Stimulated activated CD4-positive, alpha-beta T cell treated with anti-CD3 and anti-CD28 coated beads, Interleukin-4, amount 100 ng/mL, for 4 hours (primary cell): ENCODE measurements at regions not wholly inside any gene's neighbourhood (a gene's known extent, or its start where the extent isn't known, plus 50 kb on each side); places are given as distances from the start of the nearest gene placed in this dataset.

Experiments used
- DNase-seq, 2 experiments: peaks; one replicate each; pipeline ENCODE4 v3.0.0-alpha.2; 2020

- DNase-seq: no peak
Observed at GRCh38 chr13:26822146-26822545, 61.6 kb upstream of the GPR12 start.

DNA sequence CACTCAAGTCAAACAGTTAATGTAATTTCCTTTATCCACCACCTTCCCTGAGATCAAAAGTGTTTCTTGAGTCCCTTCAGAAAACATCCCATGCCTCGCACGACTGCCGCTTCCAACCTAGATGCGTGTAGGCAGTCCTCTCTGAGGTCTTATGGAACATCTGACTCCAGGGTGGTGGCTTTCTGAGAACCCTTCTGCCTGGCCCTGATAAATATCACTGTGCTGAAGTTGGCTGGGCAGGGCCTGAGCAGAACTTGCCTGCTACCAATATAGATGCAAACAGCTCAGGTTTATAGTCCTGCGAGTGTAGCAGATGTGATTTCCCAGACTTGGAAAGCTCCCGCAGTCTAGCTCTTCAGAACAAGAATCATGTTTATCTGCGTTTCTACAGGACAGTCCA lies 61.1 kb upstream of the GPR12 start:
- no peak for DNase-seq

DNA sequence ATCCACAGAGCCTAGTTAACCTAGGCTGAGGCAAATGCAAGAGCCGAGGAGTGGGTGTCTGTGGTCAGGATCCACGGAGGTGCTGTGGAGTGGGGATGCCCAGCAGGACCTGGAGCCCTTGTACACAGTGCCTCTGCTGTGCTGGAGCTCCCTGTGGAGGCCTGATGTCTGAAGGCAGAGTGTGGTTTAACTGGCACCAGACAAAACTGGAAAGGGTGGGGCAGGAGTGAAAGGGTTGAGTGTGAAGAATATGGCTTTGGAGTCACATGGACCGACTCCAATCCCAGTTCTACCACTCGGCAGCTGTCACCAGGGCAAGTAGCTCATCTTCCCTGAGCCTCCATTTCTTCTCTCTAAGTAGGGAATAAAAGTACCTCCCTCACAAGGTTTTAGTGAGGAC lies 60.3 kb upstream of the GPR12 start:
- DNase-seq: no peak

DNA sequence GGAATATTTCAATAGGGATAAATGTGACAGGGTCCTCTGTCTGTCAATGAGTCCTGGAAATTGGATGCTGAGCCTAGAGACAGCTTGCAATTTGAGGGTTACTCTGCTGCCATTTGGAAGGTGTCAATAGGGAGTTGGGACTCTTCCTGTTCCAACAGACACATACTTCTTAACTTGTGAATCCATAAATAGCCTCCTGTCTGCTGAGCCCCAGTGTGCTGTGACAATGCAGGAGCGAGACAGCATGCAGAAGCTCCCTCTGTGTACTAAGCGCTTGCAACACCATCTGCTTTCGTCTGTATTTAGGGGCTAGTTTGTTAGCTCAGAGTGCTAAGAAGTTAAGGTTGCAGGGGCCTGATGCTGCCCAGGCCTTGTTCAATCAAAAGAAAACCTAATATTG lies 58.5 kb upstream of the GPR12 start:
- DNase-seq: no peak

- no peak for DNase-seq
Observed at GRCh38 chr13:26816881-26817280, 56.3 kb upstream of the GPR12 start.

DNA sequence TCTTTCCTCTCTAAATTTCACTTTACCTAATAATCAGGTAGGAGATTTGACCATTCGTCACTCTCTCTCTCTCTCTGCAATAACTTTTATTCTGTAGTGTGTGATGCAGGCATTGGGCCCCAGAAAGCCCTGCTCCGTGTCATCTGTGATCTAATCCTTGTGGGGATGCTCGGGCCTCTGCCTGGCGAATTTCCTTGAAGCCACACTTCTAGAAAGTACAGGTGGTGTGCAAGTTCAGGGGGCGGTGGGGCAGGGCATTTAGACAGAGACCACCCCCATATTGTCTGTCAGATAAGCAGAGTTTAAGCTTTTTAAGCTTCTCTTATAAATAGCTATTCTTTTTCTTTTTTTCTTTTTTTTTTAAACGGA lies 53.4 kb upstream of the GPR12 start:
- DNase-seq: no peak

DNA sequence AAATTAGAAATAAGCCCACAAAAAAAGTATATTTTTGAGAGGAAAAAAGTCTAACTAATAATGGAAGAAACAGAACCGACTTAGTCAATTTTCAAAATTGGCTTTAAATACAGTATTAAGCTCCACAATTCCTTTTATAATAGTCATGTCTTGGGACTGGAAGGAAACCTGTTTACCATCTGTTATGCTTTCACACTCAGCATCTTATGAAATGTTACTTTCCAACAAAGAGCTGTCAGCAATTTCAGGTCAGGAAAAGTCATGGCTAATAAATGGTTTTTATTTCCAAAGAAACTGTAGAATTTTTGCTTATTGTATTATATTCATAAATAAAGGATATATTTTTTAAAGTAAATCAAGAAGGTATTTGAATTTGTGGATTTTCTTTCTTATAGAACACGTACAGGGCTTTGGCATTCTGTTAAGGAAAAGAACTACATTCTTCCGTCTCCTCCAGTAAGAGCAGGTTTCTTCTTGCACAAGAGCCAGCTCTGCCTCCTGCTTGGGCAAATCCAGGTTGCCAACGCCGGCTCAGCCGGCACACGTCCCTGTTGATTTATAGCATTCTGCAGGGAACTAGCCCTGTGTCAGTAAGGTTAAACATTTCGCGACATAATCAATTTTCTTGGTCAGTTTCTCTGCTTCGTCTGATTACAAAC lies 52.9 kb upstream of the GPR12 start:
- DNase-seq: no peak

DNA sequence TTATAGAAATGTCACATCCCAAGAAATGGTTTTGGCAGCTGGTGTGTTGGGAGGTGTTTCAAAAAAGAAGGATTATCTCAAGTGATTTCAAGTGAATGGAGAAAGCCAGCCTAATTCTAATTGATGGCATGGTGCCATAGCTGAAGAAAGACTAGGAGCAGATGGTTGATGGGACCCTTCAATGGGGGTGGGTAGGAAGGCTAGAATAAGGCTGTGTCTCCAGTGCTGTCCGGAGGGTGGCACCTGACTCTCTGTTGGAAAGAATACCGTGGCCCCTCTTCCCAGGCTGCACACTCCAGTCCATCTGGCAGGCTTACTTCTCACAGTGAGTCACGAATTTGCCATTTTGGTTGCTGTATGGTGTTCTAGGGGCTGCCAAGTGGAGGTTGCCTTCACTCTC lies 51.0 kb upstream of the GPR12 start:
- DNase-seq: no peak
